Esophagus squamous epithelium (tissue), 5 donors: ENCODE measurements at regions not wholly inside any gene's neighbourhood (a gene's known extent, or its start where the extent isn't known, plus 50 kb on each side); places are given as distances from the start of the nearest gene placed in this dataset.

ENCODE experiments used
- DNase-seq: peaks from one replicate; lab custom pipeline; 2025; lab: John Stamatoyannopoulos, UW
- H3K27ac ChIP-seq, 4 donors: fragments of 200-600 bp; sonication (generic); one replicate each; pipeline ENCODE4 v1.5.1; 2016 to 2019; ENCODE audit warnings: mild to moderate bottlenecking in 1 of 4
- H3K27me3 ChIP-seq, 4 donors: fragments of 200-600 bp; sonication (generic); 1 replicate in 3 of 4; 2 replicates in 1 of 4; pipeline versions ENCODE4 v1.5.1 to v1.6.0; 2017 to 2021; ENCODE audit warnings: antibody characterized with exemption in 1 of 4
- H3K36me3 ChIP-seq, 3 donors: fragments of 200-600 bp; sonication (generic); one replicate each; pipeline ENCODE4 v1.5.1; 2016 to 2019
- H3K4me1 ChIP-seq, 3 donors: fragments of 200-600 bp; sonication (generic); one replicate each; pipeline ENCODE4 v1.5.1; 2017 to 2019
- H3K4me3 ChIP-seq, 4 donors: fragments of 200-600 bp; sonication (generic); 1 replicate in 3 of 4; 2 replicates in 1 of 4; pipeline ENCODE4 v1.5.1; 2016 to 2019; ENCODE audit warnings: mild to moderate bottlenecking in 2 of 4, moderate library complexity in 1 of 4
- H3K9me3 ChIP-seq, 3 donors: fragments of 200-600 bp; sonication (generic); one replicate each; pipeline ENCODE4 v1.5.1; 2016 to 2019
- CTCF ChIP-seq, 6 experiments: fragments of 450-650 bp in 4 of 6; fragments of 200-600 bp in 2 of 6; sonication (generic) in 2 of 6; IDR thresholded peaks; one replicate each; pipeline ENCODE4 v1.5.1; 2016 to 2019; ENCODE audit warnings: antibody characterized with exemption in 6 of 6, mild to moderate bottlenecking in 4 of 6, moderate library complexity in 4 of 6
- POLR2A ChIP-seq, 4 donors: fragments of 450-650 bp; IDR thresholded peaks; one replicate each; pipeline ENCODE4 v1.6.1; 2017; ENCODE audit warnings: antibody characterized with exemption in 4 of 4, mild to moderate bottlenecking in 4 of 4, moderate library complexity in 3 of 4
- WGBS, 2 donors: methylation state at CpG; one replicate each; pipeline ENCODE4 v1.1.5; 2018; 5-methylcytosine and 5-hydroxymethylcytosine counted together
- intact Hi-C: fragments of 100-400 bp; cut with DNase I; formaldehyde crosslinking; loops from one replicate; pipeline ENCODE4 v1.15.0; 2022
- donor health status: DM: yes; HTN: yes; CAD: no.

GRCh38 chr16:80889779-80890359 is 85.5 kb upstream of the CDYL2 start:
- no peaks in the 10 kb centered on the region for H3K27me3 ChIP-seq
- no peak for TF ChIP-seq POLR2A (IDR thresholded peaks at IDR 0.05)
- TF ChIP-seq CTCF (IDR thresholded peaks at IDR 0.05): no peak
- H3K4me1 ChIP-seq: no peaks in the 10 kb centered on the region
- DNase-seq: no peak
- WGBS, 2 donors: 74 to 76% methylated on average over 4 of the region's 4 CpGs
- no peak overlapping the region for H3K4me3 ChIP-seq
- no peaks in the 10 kb centered on the region for H3K36me3 ChIP-seq
- H3K9me3 ChIP-seq: no peaks in the 10 kb centered on the region
- no peak overlapping the region for H3K27ac ChIP-seq
- intact Hi-C loops: no loop called here

- Histone ChIP-seq H3K36me3 (no peaks in the 10 kb centered on the region), H3K4me1 (no peaks in the 10 kb centered on the region), H3K9me3 (no peaks in the 10 kb centered on the region), H3K27me3 (peaks cover 0 to 16% (median 0%) of the 10 kb centered on the region in 4 donors), H3K4me3 (no peak overlapping the region), H3K27ac (no peak overlapping the region)
- TF ChIP-seq POLR2A (IDR thresholded peaks at IDR 0.05) (no peak), CTCF (IDR thresholded peaks at IDR 0.05) (no peak)
- WGBS, 2 donors: 61 to 79% methylated on average over 3 of the region's 3 CpGs
- no peak for DNase-seq
- intact Hi-C loops: no loop called here
Measured at GRCh38 chr16:80887062-80887461, 82.7 kb upstream of the CDYL2 start.

GRCh38 chr16:80883816-80884215 is 79.4 kb upstream of the CDYL2 start:
- no peak for DNase-seq
- TF ChIP-seq CTCF (IDR thresholded peaks at IDR 0.05): no peak
- TF ChIP-seq POLR2A (IDR thresholded peaks at IDR 0.05): no peak
- 85% methylated on average over 5 of the region's 5 CpGs for WGBS, 2 donors
- no peak overlapping the region for H3K27ac ChIP-seq
- no peaks in the 10 kb centered on the region for H3K4me1 ChIP-seq
- H3K4me3 ChIP-seq: no peak overlapping the region
- H3K36me3 ChIP-seq: no peaks in the 10 kb centered on the region
- H3K27me3 ChIP-seq: peaks cover 0 to 21% (median 0%) of the 10 kb centered on the region in 4 donors
- H3K9me3 ChIP-seq: no peaks in the 10 kb centered on the region
- intact Hi-C loops: no loop called here

GRCh38 chr16:80883159-80883642 is 78.8 kb upstream of the CDYL2 start:
- Histone ChIP-seq H3K4me1 (no peaks in the 10 kb centered on the region), H3K27me3 (peaks cover 0 to 21% (median 0%) of the 10 kb centered on the region in 4 donors), H3K4me3 (no peak overlapping the region), H3K36me3 (no peaks in the 10 kb centered on the region), H3K27ac (no peak overlapping the region), H3K9me3 (no peaks in the 10 kb centered on the region)
- intact Hi-C loops: no loop called here
- WGBS, 2 donors: 39 to 42% methylated on average over 4 of the region's 4 CpGs
- TF ChIP-seq POLR2A (IDR thresholded peaks at IDR 0.05) (no peak), CTCF (IDR thresholded peaks at IDR 0.05) (no peak)
- no peak for DNase-seq

- Histone ChIP-seq H3K4me3 (no peak overlapping the region), H3K27me3 (peaks cover 0 to 13% (median 0%) of the 10 kb centered on the region in 4 donors), H3K36me3 (no peaks in the 10 kb centered on the region), H3K9me3 (no peaks in the 10 kb centered on the region), H3K4me1 (no peaks in the 10 kb centered on the region), H3K27ac (no peak overlapping the region)
- no peak for TF ChIP-seq POLR2A (IDR thresholded peaks at IDR 0.05)
- no peak for TF ChIP-seq CTCF (IDR thresholded peaks at IDR 0.05)
- DNase-seq: no peak
- WGBS, 2 donors: 23 to 37% methylated on average over 5 of the region's 5 CpGs
- intact Hi-C loops: no loop called here
Measured at GRCh38 chr16:80875616-80876015, 71.2 kb upstream of the CDYL2 start.
